ENCODE measurements at regions not wholly inside any gene's neighbourhood (a gene's known extent, or its start where the extent isn't known, plus 50 kb on each side); places are given as distances from the start of the nearest gene placed in this dataset.

DNA sequence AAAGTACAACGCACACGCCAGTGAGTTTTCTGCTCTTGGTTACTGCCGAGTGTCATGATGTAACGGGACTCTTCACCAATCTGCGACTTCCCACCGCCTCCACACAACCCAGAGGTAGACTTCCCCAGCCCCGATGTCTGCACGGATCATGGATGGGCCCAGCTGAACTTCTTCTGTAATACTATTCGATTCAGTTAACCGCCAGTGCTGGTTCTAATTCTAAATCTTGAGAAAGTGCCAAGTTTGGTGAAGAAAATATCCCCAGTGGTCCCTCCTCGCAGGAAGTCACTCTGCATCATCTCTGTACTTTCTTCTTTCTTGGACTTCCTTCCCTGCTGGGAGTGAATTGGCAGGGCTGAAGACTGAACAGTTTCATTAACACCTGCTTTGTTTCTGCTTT is 77.6 kb upstream of the SLC35F4 start:
- DNase-seq: no peak

DNA sequence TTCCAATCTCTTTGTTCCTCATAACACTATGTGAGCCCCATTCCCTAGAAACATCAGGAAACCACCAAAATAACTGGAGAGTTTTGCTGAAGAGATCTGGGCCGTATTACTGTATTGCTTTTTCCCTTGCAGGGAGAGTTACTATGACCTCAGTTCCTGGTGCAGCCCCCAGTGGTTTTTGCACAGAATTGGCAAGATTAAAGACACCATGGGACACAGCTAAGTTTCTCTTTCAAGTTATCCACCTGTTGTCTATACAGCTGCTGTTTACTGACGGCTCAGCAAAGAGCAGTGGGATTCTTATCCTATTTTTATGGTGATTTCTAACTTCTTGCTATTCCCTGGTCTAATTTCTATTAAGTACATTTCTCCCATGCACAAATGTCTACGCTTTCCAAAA is 77.1 kb upstream of the SLC35F4 start:
- DNase-seq: no peak

DNA sequence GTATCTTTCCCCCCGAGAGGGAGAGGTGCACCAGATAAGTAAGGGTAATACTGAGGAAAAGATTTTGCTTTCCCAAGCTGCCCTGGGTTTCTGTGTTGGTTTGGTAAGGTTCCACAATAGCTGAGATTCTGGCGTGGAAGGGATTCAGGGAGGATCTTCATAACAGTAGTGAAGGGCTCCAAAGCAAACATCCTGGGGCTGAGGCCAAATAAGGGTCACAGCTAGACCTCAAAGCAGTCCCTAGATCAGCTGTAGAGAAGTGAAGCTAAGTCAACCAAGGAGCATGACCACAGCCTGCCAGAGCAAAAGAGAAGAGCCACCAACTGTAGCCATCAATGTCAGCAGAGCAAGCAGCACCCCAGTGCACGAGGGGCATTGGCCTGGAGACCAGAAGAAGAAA is 73.2 kb upstream of the SLC35F4 start:
- DNase-seq: no peak

DNA sequence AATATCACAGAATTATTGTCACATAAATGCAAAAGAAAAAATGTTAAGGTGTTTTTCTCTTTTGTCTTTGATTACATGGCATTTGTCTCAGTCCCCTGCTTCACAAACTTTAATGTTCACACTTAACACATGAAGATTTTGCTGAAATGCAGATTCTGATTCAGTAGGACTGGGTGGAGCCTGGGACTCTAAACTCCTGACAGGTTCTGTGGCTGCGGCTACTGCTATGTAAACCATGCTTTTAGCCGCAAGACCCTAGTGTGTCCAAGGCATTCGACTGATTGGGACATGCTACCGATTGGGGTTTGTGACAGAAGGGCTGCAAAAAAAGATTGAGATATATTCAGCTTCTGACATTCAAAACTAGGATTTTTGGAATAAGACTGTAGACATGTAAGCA is 72.6 kb upstream of the SLC35F4 start:
- DNase-seq: no peak

DNA sequence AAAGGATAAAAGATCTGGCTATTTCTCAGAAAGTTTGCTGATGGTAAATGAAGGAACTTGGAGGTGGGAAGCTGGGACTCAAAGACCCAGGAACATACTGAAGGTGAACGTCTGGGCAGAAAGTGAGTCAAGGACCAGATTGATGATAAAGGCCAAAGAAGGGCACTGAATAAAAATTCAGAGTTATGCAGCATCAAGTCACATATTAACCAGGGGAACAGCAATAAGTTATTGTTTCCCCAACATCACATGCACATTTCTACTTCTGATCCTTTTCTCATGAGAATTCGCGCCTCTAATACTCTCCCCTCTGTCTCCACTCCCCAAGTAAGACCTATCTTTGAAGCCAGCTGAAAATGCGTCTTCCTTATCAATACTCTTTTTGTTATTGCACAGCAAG is 71.8 kb upstream of the SLC35F4 start:
- DNase-seq: no peak

DNA sequence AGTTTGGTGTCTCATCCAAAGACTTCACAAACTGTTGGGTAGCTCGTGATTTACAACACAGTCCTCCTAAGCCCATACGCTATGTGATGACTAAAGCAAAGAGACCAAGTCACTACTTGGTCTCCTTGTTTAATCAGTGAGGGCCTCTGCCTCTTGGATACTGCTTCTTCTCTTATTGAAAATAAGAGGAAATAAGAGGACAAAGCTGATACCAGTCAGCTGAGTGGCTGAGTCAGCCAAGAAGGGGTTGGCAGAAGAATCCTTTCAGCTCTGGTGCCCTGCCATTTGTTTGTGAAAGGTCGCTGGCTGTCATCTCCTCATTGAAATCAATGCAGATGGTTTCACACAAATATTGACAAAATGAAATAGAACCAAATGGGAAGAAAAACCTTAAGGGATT is 67.5 kb upstream of the SLC35F4 start:
- DNase-seq: no peak

DNA sequence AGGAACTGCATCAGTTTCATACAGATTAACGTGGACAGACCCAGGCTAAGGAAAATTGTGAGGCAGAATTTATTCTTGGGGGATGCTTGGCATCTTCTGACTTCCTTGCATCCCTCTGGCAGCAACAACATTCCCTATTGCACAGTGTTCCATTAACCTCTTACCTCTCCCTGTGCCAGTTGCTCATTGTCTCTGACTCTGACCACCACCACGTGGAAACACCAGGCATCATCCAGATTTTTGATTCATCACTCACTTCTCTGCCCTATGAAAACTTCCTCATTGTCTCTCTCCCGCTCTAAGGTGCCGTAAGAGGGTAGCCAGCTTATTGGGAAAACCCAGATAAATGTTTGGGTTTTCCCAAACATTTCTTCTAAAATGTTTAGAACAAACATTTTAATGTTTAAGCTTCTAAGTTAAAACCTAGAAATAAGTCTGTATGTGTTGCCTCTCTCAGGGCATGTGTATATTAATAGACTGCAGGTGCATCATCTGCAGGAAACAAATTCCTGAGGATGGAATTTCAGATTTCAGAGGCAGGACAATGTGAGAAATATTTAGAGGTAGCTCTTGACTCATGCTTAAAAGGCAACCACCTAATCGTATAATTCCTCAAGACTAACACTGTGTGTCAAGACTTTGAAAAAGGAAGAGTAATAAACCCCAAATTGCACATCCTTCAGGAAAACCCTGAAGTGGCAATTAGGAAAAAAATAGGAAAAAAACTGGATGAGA is 64.5 kb upstream of the SLC35F4 start:
- DNase-seq: no peak

DNA sequence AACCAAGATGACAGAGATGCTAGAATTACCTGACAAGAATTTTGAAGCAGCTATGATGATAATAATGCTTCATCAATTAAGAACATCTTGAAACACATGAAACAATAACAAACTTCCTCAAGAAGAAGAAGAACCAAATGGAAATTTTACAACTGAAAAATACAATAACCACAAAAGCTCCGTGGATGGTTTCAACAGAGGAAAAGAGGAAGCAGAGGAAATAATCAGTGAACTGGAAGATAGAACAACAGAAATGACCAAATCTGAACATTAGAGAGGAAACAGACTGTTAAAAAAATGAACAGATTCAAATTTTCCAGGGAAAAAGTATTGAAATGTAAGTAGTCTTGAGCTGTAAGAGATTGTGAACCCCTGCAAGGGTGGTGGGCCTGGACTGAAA is 62.8 kb upstream of the SLC35F4 start:
- peak; percentile 70 to 76 for DNase-seq

DNA sequence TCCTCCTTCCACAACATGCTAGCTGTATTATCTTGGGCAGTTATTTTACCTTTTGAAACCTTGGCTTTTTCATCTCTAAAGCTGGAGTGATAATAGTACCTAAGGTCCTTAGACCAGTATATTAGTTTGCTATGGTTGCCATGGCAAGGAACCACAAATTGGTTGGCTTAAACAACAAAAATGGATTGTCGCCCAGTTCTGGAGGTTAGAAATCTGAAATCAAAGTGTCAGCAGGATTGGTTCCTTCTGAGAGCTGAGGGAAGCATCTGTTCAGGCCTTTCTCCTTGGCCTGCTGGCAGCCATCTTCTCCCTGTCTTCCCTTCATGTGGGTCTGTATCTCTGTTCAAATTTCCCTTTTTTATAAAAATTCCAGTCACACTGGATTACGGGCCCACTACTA is 55.5 kb upstream of the SLC35F4 start:
- DNase-seq: no peak

DNA sequence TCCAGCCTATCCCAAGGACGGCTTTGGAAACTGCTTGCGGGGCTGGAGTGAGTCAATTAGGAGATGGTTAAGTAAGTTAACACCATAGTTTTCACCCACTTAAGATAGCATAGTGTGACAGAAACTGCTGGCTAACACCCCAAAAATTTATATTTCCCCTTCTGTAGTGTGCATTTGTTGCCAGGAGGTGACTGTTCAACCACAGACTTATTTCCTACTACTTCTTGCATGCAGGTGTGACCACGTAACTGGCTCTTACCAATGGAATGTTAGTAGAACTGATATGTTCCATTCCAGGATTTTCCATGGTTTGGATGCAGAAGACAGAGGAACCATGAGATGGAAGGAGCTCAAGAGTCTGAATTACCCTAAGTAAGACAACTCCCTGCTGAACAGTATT is 52.9 kb upstream of the SLC35F4 start:
- no peak for DNase-seq
